ENCODE measurements at regions not wholly inside any gene's neighbourhood (a gene's known extent, or its start where the extent isn't known, plus 50 kb on each side); places are given as distances from the start of the nearest gene placed in this dataset.

GRCh38 chr6:164008902-164009301 lies 594.4 kb downstream of the QKI start:
- no peak for DNase-seq

- DNase-seq: no peak
Measured at GRCh38 chr6:164007881-164008280, 593.4 kb downstream of the QKI start.

- no peak for DNase-seq
Measured at GRCh38 chr6:164006459-164006858, 591.9 kb downstream of the QKI start.

- DNase-seq: no peak
Measured at GRCh38 chr6:164005004-164005711, 590.6 kb downstream of the QKI start.

GRCh38 chr6:164000276-164000675 lies 585.8 kb downstream of the QKI start:
- DNase-seq: no peak

GRCh38 chr6:163999475-164000125 lies 585.1 kb downstream of the QKI start:
- no peak for DNase-seq

- DNase-seq: no peak
Measured at GRCh38 chr6:163998496-163998895, 584.0 kb downstream of the QKI start.

GRCh38 chr6:163996491-163996890 lies 582.0 kb downstream of the QKI start:
- no peak for DNase-seq

GRCh38 chr6:163994566-163994965 lies 580.0 kb downstream of the QKI start:
- DNase-seq: no peak

- no peak for DNase-seq
Measured at GRCh38 chr6:163992701-163993100, 578.2 kb downstream of the QKI start.

GRCh38 chr6:163992056-163992455 lies 577.5 kb downstream of the QKI start:
- no peak for DNase-seq

- DNase-seq: no peak
Measured at GRCh38 chr6:163991321-163991720, 576.8 kb downstream of the QKI start.

GRCh38 chr6:163986313-163986712 lies 571.8 kb downstream of the QKI start:
- no peak for DNase-seq

- no peak for DNase-seq
Measured at GRCh38 chr6:163985710-163986109, 571.2 kb downstream of the QKI start.

- DNase-seq: no peak
Measured at GRCh38 chr6:163985040-163985439, 570.5 kb downstream of the QKI start.

- DNase-seq: no peak
Measured at GRCh38 chr6:163984124-163984936, 569.8 kb downstream of the QKI start.

GRCh38 chr6:163983679-163984078 lies 569.2 kb downstream of the QKI start:
- no peak for DNase-seq

GRCh38 chr6:163974322-163974721 lies 559.8 kb downstream of the QKI start:
- DNase-seq: no peak

- DNase-seq: no peak
Measured at GRCh38 chr6:163971841-163972838, 557.6 kb downstream of the QKI start.

GRCh38 chr6:163970846-163971564 lies 556.5 kb downstream of the QKI start:
- no peak for DNase-seq

- DNase-seq: no peak
Measured at GRCh38 chr6:163965426-163966348, 551.2 kb downstream of the QKI start.
